ENCODE measurements at regions not wholly inside any gene's neighbourhood (a gene's known extent, or its start where the extent isn't known, plus 50 kb on each side); places are given as distances from the start of the nearest gene placed in this dataset.

GRCh38 chr3:188076176-188076575 is 77.8 kb upstream of the LPP start:
- H3K36me3 ChIP-seq, result no peaks in the 10 kb centered on the region
- no peak overlapping the region for H3K4me3 ChIP-seq
- peak; percentile 60 to 86 for DNase-seq
- no peaks in the 10 kb centered on the region for H3K9me3 ChIP-seq
- TF ChIP-seq CTCF (IDR thresholded peaks at IDR 0.05), result no peak
- peak overlapping the region; percentile 71 for H3K27ac ChIP-seq
- intact Hi-C loops (cut with DNase I; ENCODE audit: low total_unique reads), result no loop called here
- peaks cover 0 to 29% (median 10%) of the 10 kb centered on the region in 4 donors for H3K4me1 ChIP-seq
- no peaks in the 10 kb centered on the region for H3K27me3 ChIP-seq

GRCh38 chr3:188077160-188077799 is 76.7 kb upstream of the LPP start:
- peak; percentile 56 to 84 for DNase-seq
- peak overlapping the region; percentile 71 for H3K27ac ChIP-seq
- intact Hi-C loops (cut with DNase I; ENCODE audit: low total_unique reads), result no loop called here

GRCh38 chr3:188080091-188080490 is 73.9 kb upstream of the LPP start:
- Histone ChIP-seq H3K9me3 (no peaks in the 10 kb centered on the region), H3K27ac (no peak overlapping the region), H3K4me3 (no peak overlapping the region), H3K4me1 (peaks cover 0 to 29% (median 10%) of the 10 kb centered on the region in 4 donors), H3K27me3 (no peaks in the 10 kb centered on the region), H3K36me3 (no peaks in the 10 kb centered on the region)
- intact Hi-C loops (cut with DNase I; ENCODE audit: low total_unique reads), result no loop called here
- no peak for TF ChIP-seq CTCF (IDR thresholded peaks at IDR 0.05)
- no peak for DNase-seq

More at GRCh38 chr3:188077160-188077799, 76.7 kb upstream of the LPP start:
- H3K36me3 ChIP-seq, result no peaks in the 10 kb centered on the region
- no peak overlapping the region for H3K4me3 ChIP-seq
- H3K9me3 ChIP-seq, result no peaks in the 10 kb centered on the region
- TF ChIP-seq CTCF (IDR thresholded peaks at IDR 0.05), result no peak
- H3K27me3 ChIP-seq, result no peaks in the 10 kb centered on the region
- H3K4me1 ChIP-seq, result peaks cover 0 to 29% (median 10%) of the 10 kb centered on the region in 4 donors

- no peak for DNase-seq
Measured at GRCh38 chr3:188082031-188082430, 71.9 kb upstream of the LPP start.

GRCh38 chr3:188082450-188082849 is 71.5 kb upstream of the LPP start:
- Histone ChIP-seq H3K4me3 (no peak overlapping the region), H3K9me3 (no peaks in the 10 kb centered on the region), H3K4me1 (peaks cover 0 to 6% (median 0%) of the 10 kb centered on the region in 4 donors), H3K27ac (no peak overlapping the region), H3K36me3 (no peaks in the 10 kb centered on the region), H3K27me3 (no peaks in the 10 kb centered on the region)
- TF ChIP-seq CTCF (IDR thresholded peaks at IDR 0.05), result no peak
- intact Hi-C loops (cut with DNase I; ENCODE audit: low total_unique reads), result no loop called here
- no peak for DNase-seq

More at GRCh38 chr3:188082031-188082430, 71.9 kb upstream of the LPP start:
- no peak overlapping the region for H3K27ac ChIP-seq
- no peak for TF ChIP-seq CTCF (IDR thresholded peaks at IDR 0.05)
- intact Hi-C loops (cut with DNase I; ENCODE audit: low total_unique reads), result no loop called here
- peaks cover 0 to 10% (median under 1%) of the 10 kb centered on the region in 4 donors for H3K4me1 ChIP-seq
- no peak overlapping the region for H3K4me3 ChIP-seq
- no peaks in the 10 kb centered on the region for H3K36me3 ChIP-seq
- no peaks in the 10 kb centered on the region for H3K27me3 ChIP-seq
- H3K9me3 ChIP-seq, result no peaks in the 10 kb centered on the region
